GM18498 (cell line): ENCODE measurements at regions not wholly inside any gene's neighbourhood (a gene's known extent, or its start where the extent isn't known, plus 50 kb on each side); places are given as distances from the start of the nearest gene placed in this dataset.

Experiments
- ATAC-seq: cut with Tn5 transposase; IDR thresholded peaks from one replicate; pipeline ENCODE4 v1.9.1; 2021; ENCODE audit warnings: mild to moderate bottlenecking, moderate library complexity; ENCODE audit not compliant: unreplicated experiment

GRCh38 chr4:154107337-154107736, 318.5 kb upstream of the SFRP2 start:
- no peak for ATAC-seq

GRCh38 chr4:154088741-154089140, 299.9 kb upstream of the SFRP2 start:
- no peak for ATAC-seq

GRCh38 chr4:154086247-154086646, 297.4 kb upstream of the SFRP2 start:
- no peak for ATAC-seq

GRCh38 chr4:154084864-154085263, 296.0 kb upstream of the SFRP2 start:
- no peak for ATAC-seq

GRCh38 chr4:154082760-154083535, 294.1 kb upstream of the SFRP2 start:
- ATAC-seq: peak; percentile 60

- no peak for ATAC-seq
Observed at GRCh38 chr4:154081391-154081790, 292.5 kb upstream of the SFRP2 start.

GRCh38 chr4:154078504-154079350, 289.8 kb upstream of the SFRP2 start:
- ATAC-seq: no peak

- ATAC-seq: no peak
Observed at GRCh38 chr4:154076921-154077320, 288.0 kb upstream of the SFRP2 start.

GRCh38 chr4:154073107-154073822, 284.4 kb upstream of the SFRP2 start:
- ATAC-seq: peak; percentile 66

GRCh38 chr4:154067786-154068185, 278.9 kb upstream of the SFRP2 start:
- no peak for ATAC-seq

GRCh38 chr4:154065368-154065767, 276.5 kb upstream of the SFRP2 start:
- no peak for ATAC-seq

- ATAC-seq: no peak
Observed at GRCh38 chr4:154064244-154064643, 275.4 kb upstream of the SFRP2 start.

- ATAC-seq: no peak
Observed at GRCh38 chr4:154049457-154050181, 260.7 kb upstream of the SFRP2 start.

- ATAC-seq: no peak
Observed at GRCh38 chr4:154047733-154048132, 258.9 kb upstream of the SFRP2 start.

- ATAC-seq: no peak
Observed at GRCh38 chr4:154044742-154045485, 256.0 kb upstream of the SFRP2 start.

- no peak for ATAC-seq
Observed at GRCh38 chr4:154044108-154044531, 255.2 kb upstream of the SFRP2 start.

GRCh38 chr4:154041640-154042039, 252.8 kb upstream of the SFRP2 start:
- no peak for ATAC-seq

GRCh38 chr4:154039435-154040343, 250.8 kb upstream of the SFRP2 start:
- ATAC-seq: no peak

- no peak for ATAC-seq
Observed at GRCh38 chr4:154036856-154037255, 248.0 kb upstream of the SFRP2 start.
